HEK293 (cell line): ENCODE measurements at regions not wholly inside any gene's neighbourhood (a gene's known extent, or its start where the extent isn't known, plus 50 kb on each side); places are given as distances from the start of the nearest gene placed in this dataset.

Source experiments
- CTCF ChIA-PET: fragments of 350-600 bp; formaldehyde crosslinking; extraction: SDS; loops from one replicate; lab custom pipeline; 2021; ENCODE audit warnings: antibody characterized with exemption; lab: Yijun Ruan, JAX
- POLR2A ChIA-PET: fragments of 300-600 bp; formaldehyde crosslinking; extraction: SDS; loops from one replicate; lab custom pipeline; 2020; ENCODE audit warnings: antibody characterized with exemption, inconsistent platforms; lab: Yijun Ruan, JAX
- H3K27ac ChIP-seq: fragments of 200-500 bp; sonication (Bioruptor generic); 2 replicates; pipeline ENCODE4 v1.5.1; 2014; ENCODE audit warnings: low read depth, low read length, control low read depth, inconsistent platforms; ENCODE audit errors: extremely low read depth
- H3K36me3 ChIP-seq, 2 experiments: fragments of 200-500 bp in 1 of 2; sonication (Bioruptor generic) in 1 of 2; 1 replicate in 1 of 2; 2 replicates in 1 of 2; pipeline ENCODE4 v1.5.1; 2014 to 2017; ENCODE audit warnings: inconsistent platforms in 2 of 2, low read length in 2 of 2; ENCODE audit not compliant: control insufficient read depth in 2 of 2, insufficient read depth in 1 of 2
- H3K4me1 ChIP-seq: fragments of 200-500 bp; sonication (Bioruptor generic); 2 replicates; pipeline ENCODE4 v1.5.1; 2014; ENCODE audit warnings: mild to moderate bottlenecking, low read length, inconsistent platforms; ENCODE audit not compliant: control insufficient read depth, insufficient read depth
- H3K4me3 ChIP-seq: 2 replicates; pipeline ENCODE4 v1.5.1; 2011; ENCODE audit warnings: low read depth, mild to moderate bottlenecking, control low read depth, low read length, moderate library complexity
- H3K9me3 ChIP-seq: fragments of 200-500 bp; sonication (Bioruptor generic); 2 replicates; pipeline ENCODE4 v1.5.1; 2014; ENCODE audit warnings: low read depth, low read length, inconsistent platforms; ENCODE audit not compliant: control insufficient read depth, insufficient read depth
- INSM2 ChIP-seq: fragments of 450-650 bp; formaldehyde crosslinking; IDR thresholded peaks from 2 replicates; pipeline ENCODE4 v1.5.1; 2016; ENCODE audit warnings: missing biosample characterization, missing genetic modification characterization
- MZF1 ChIP-seq: fragments of 450-650 bp; formaldehyde crosslinking; IDR thresholded peaks from 2 replicates; pipeline ENCODE4 v1.5.1; 2017; ENCODE audit warnings: missing biosample characterization, missing genetic modification characterization, borderline replicate concordance
- REST ChIP-seq: fragments of 450-650 bp; formaldehyde crosslinking; IDR thresholded peaks from 2 replicates; pipeline ENCODE4 v1.5.1; 2016; ENCODE audit warnings: missing biosample characterization, missing genetic modification characterization
- TRIM28 ChIP-seq: IDR thresholded peaks from 2 replicates; pipeline ENCODE4 v1.6.1; 2011; ENCODE audit warnings: low read length, control low read depth, borderline replicate concordance
- ZBTB7A ChIP-seq: fragments of 450-650 bp; formaldehyde crosslinking; IDR thresholded peaks from 2 replicates; pipeline ENCODE4 v1.5.1; 2016; ENCODE audit warnings: low read depth, missing biosample characterization, missing genetic modification characterization
- ZFP41 ChIP-seq: fragments of 450-650 bp; formaldehyde crosslinking; IDR thresholded peaks from 2 replicates; pipeline ENCODE4 v1.5.1; 2016; ENCODE audit warnings: missing biosample characterization, missing genetic modification characterization, borderline replicate concordance
- ZNF473 ChIP-seq: fragments of 450-650 bp; formaldehyde crosslinking; IDR thresholded peaks from 2 replicates; pipeline ENCODE4 v1.5.1; 2017; ENCODE audit warnings: missing biosample characterization, missing genetic modification characterization
- ZNF664 ChIP-seq: fragments of 450-650 bp; formaldehyde crosslinking; IDR thresholded peaks from 2 replicates; pipeline ENCODE4 v1.5.1; 2016; ENCODE audit warnings: missing biosample characterization, missing genetic modification characterization
- ZNF704 ChIP-seq: fragments of 450-650 bp; formaldehyde crosslinking; IDR thresholded peaks from 2 replicates; pipeline ENCODE4 v1.5.1; 2016; ENCODE audit warnings: missing biosample characterization, missing genetic modification characterization
- ZNF837 ChIP-seq: fragments of 450-650 bp; formaldehyde crosslinking; IDR thresholded peaks from 2 replicates; pipeline ENCODE4 v1.5.1; 2016; ENCODE audit warnings: missing biosample characterization, missing genetic modification characterization
- ZSCAN4 ChIP-seq: fragments of 450-650 bp; formaldehyde crosslinking; IDR thresholded peaks from 2 replicates; pipeline ENCODE4 v1.5.1; 2017; ENCODE audit warnings: missing biosample characterization, missing genetic modification characterization
- TF ChIP-seq, protein P1 (sequence below): IDR thresholded peaks from 2 replicates; pipeline ENCODE4 v1.6.1; 2011; ENCODE audit warnings: mild to moderate bottlenecking, low read depth, low read length, borderline replicate concordance
- TF ChIP-seq, protein P2 (sequence below): fragments of 450-650 bp; formaldehyde crosslinking; IDR thresholded peaks from 2 replicates; pipeline ENCODE4 v1.5.1; 2016; ENCODE audit warnings: missing biosample characterization, missing genetic modification characterization
- TF ChIP-seq, protein P3 (sequence below): fragments of 450-650 bp; formaldehyde crosslinking; IDR thresholded peaks from 2 replicates; pipeline ENCODE4 v1.5.1; 2017; ENCODE audit warnings: missing biosample characterization, missing genetic modification characterization

DNA sequence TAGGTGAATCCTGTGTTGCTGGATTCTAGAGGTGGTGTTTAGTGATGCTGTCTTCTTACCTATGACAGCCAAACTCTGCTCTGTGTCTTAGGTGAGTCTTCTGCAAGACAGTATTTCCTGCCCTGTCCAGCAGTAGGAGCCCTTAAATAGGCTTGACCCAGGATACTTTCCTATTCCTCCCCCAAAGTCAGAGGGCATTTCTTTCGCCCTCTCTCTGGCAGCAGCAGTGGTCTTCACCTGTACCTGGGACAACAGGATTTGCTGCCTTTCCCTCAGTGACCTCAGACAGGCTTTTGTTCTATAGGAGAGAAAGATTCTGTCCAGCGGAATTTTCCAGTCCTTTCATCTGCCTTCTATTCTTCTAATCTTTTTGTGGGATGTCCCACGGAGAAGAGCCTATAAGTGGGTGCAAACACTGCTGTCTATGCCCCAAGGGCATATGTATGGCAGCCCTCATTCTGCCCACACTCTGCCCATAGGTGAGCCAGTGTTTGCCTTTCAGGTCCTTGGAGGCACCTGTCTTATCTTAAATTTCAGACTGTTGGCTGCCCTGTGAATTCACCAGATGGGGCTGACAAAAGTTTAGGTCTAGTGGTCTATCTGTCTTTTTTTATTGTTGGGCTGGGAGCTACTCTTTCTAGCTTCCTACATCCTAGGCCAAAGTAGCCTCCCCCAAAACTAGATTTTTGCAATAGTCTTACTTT is 177.3 kb upstream of the SPOPL start:
- H3K27ac ChIP-seq: no peak overlapping the region
- ChIA-PET POLR2A (no interaction called here), CTCF (interaction anchor here (0.6 kb wide), 1 partner anchor 457 kb away, joined by 3 read pairs; no protein-coding TSS in a partner anchor)
- no peaks in the 10 kb centered on the region for H3K4me1 ChIP-seq
- TF ChIP-seq, protein P1, sequence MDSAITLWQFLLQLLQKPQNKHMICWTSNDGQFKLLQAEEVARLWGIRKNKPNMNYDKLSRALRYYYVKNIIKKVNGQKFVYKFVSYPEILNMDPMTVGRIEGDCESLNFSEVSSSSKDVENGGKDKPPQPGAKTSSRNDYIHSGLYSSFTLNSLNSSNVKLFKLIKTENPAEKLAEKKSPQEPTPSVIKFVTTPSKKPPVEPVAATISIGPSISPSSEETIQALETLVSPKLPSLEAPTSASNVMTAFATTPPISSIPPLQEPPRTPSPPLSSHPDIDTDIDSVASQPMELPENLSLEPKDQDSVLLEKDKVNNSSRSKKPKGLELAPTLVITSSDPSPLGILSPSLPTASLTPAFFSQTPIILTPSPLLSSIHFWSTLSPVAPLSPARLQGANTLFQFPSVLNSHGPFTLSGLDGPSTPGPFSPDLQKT: no peak
- no peak for TF ChIP-seq TRIM28
- no peak for TF ChIP-seq ZSCAN4 (tag by site-specific recombination)
- TF ChIP-seq, protein P2, sequence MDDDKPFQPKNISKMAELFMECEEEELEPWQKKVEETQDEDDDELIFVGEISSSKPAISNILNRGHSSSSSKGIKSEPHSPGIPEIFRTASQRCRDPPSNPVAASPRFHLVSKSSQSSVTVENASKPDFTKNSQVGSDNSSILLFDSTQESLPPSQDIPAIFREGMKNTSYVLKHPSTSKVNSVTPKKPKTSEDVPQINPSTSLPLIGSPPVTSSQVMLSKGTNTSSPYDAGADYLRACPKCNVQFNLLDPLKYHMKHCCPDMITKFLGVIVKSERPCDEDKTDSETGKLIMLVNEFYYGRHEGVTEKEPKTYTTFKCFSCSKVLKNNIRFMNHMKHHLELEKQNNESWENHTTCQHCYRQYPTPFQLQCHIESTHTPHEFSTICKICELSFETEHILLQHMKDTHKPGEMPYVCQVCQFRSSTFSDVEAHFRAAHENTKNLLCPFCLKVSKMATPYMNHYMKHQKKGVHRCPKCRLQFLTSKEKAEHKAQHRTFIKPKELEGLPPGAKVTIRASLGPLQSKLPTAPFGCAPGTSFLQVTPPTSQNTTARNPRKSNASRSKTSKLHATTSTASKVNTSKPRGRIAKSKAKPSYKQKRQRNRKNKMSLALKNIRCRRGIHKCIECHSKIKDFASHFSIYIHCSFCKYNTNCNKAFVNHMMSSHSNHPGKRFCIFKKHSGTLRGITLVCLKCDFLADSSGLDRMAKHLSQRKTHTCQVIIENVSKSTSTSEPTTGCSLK (tag by site-specific recombination): no peak
- TF ChIP-seq ZFP41 (tag by site-specific recombination): no peak
- TF ChIP-seq ZNF473: no peak
- TF ChIP-seq MZF1 (tag by site-specific recombination): no peak
- TF ChIP-seq ZBTB7A (tag by site-specific recombination): no peak
- TF ChIP-seq ZNF664 (tag by site-specific recombination): no peak
- TF ChIP-seq ZNF837 (tag by site-specific recombination): no peak
- TF ChIP-seq, protein P3, sequence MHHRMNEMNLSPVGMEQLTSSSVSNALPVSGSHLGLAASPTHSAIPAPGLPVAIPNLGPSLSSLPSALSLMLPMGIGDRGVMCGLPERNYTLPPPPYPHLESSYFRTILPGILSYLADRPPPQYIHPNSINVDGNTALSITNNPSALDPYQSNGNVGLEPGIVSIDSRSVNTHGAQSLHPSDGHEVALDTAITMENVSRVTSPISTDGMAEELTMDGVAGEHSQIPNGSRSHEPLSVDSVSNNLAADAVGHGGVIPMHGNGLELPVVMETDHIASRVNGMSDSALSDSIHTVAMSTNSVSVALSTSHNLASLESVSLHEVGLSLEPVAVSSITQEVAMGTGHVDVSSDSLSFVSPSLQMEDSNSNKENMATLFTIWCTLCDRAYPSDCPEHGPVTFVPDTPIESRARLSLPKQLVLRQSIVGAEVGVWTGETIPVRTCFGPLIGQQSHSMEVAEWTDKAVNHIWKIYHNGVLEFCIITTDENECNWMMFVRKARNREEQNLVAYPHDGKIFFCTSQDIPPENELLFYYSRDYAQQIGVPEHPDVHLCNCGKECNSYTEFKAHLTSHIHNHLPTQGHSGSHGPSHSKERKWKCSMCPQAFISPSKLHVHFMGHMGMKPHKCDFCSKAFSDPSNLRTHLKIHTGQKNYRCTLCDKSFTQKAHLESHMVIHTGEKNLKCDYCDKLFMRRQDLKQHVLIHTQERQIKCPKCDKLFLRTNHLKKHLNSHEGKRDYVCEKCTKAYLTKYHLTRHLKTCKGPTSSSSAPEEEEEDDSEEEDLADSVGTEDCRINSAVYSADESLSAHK: no peak
- no peak for TF ChIP-seq ZNF704 (tag by site-specific recombination)
- no peak for TF ChIP-seq INSM2 (tag by site-specific recombination)
- TF ChIP-seq REST: no peak
- no peaks in the 10 kb centered on the region for H3K36me3 ChIP-seq
- no peaks in the 10 kb centered on the region for H3K9me3 ChIP-seq
- no peak overlapping the region for H3K4me3 ChIP-seq
